MM.1S (cell line): ENCODE measurements at regions not wholly inside any gene's neighbourhood (a gene's known extent, or its start where the extent isn't known, plus 50 kb on each side); places are given as distances from the start of the nearest gene placed in this dataset.

Experiments
- CTCF ChIP-seq: fragments of 300-600 bp; sonication (generic); IDR thresholded peaks from 2 replicates; pipeline ENCODE4 v1.5.1; 2016; ENCODE audit warnings: antibody characterized with exemption, low read length, mixed read lengths
- EZH2 ChIP-seq: fragments of 300-600 bp; sonication (generic); optimal IDR thresholded peaks from 2 replicates; pipeline ENCODE3; 2017; ENCODE audit warnings: low read depth, mild to moderate bottlenecking, antibody characterized with exemption, low read length, mixed read lengths
- EZH2phosphoT487 ChIP-seq: fragments of 300-600 bp; sonication (generic); IDR thresholded peaks from 2 replicates; pipeline ENCODE4 v1.6.1; 2018; ENCODE audit warnings: antibody characterized with exemption, low read length

GRCh38 chr1:198416296-198416695 is 124.2 kb downstream of the ATP6V1G3 start:
- TF ChIP-seq CTCF (no peak), EZH2phosphoT487 (no peak), EZH2 (no peak)
